HG03457 (cell line): ENCODE measurements at regions not wholly inside any gene's neighbourhood (a gene's known extent, or its start where the extent isn't known, plus 50 kb on each side); places are given as distances from the start of the nearest gene placed in this dataset.
"Not testable (repeated sequence)": the region's sequence is repeated elsewhere in the genome, so short reads cannot be mapped to it uniquely, and the experiment has no call there.

Source experiments
- ATAC-seq: cut with Tn5 transposase; IDR thresholded peaks from one replicate; pipeline ENCODE4 v1.9.1; 2021; ENCODE audit warnings: moderate number of reproducible peaks; ENCODE audit not compliant: unreplicated experiment

GRCh38 chr3:124619887-124620599 is 110.2 kb upstream of the UMPS start:
- ATAC-seq, result no peak

GRCh38 chr3:124620600-124621063 is 109.6 kb upstream of the UMPS start:
- ATAC-seq, result no peak

GRCh38 chr3:124621498-124621897 is 108.8 kb upstream of the UMPS start:
- no peak for ATAC-seq

GRCh38 chr3:124625074-124625473 is 105.2 kb upstream of the UMPS start:
- ATAC-seq, result no peak

GRCh38 chr3:124627501-124627908 is 102.7 kb upstream of the UMPS start:
- no peak for ATAC-seq

GRCh38 chr3:124628863-124629262 is 101.4 kb upstream of the UMPS start:
- ATAC-seq, result no peak

GRCh38 chr3:124629497-124629896 is 100.8 kb upstream of the UMPS start:
- no peak for ATAC-seq

GRCh38 chr3:124630960-124631359 is 99.3 kb upstream of the UMPS start:
- ATAC-seq, result no peak

- no peak for ATAC-seq
Measured at GRCh38 chr3:124631727-124632126, 98.5 kb upstream of the UMPS start.

GRCh38 chr3:124632566-124633140 is 97.6 kb upstream of the UMPS start:
- ATAC-seq, result no peak

GRCh38 chr3:124633524-124633923 is 96.7 kb upstream of the UMPS start:
- no peak for ATAC-seq

- ATAC-seq, result no peak
Measured at GRCh38 chr3:124634210-124635168, 95.8 kb upstream of the UMPS start.

- no peak for ATAC-seq
Measured at GRCh38 chr3:124635169-124635539, 95.1 kb upstream of the UMPS start.

- ATAC-seq, result no peak
Measured at GRCh38 chr3:124636101-124636862, 94.0 kb upstream of the UMPS start.

- ATAC-seq, result no peak
Measured at GRCh38 chr3:124636863-124637296, 93.4 kb upstream of the UMPS start.

- ATAC-seq, result peak; percentile 57
Measured at GRCh38 chr3:124639406-124640237, 90.6 kb upstream of the UMPS start.

- no peak for ATAC-seq
Measured at GRCh38 chr3:124640635-124641306, 89.5 kb upstream of the UMPS start.

GRCh38 chr3:124643453-124643852 is 86.8 kb upstream of the UMPS start:
- ATAC-seq, result no peak

GRCh38 chr3:124646186-124646585 is 84.1 kb upstream of the UMPS start:
- not testable (repeated sequence) for ATAC-seq
